IMR-90 (cell line): ENCODE measurements at regions not wholly inside any gene's neighbourhood (a gene's known extent, or its start where the extent isn't known, plus 50 kb on each side); places are given as distances from the start of the nearest gene placed in this dataset.

Experiments
- ATAC-seq: fragments of 200-7000 bp; cut with Tn5 transposase; 2 replicates; pipeline ENCODE4 v1.9.1; 2020; ENCODE audit warnings: low read depth, mild to moderate bottlenecking, moderate library complexity
- BruUV-seq: library from RNA; stranded (reverse); fragments of 400-500 nt; replicated peaks from 2 replicates; lab custom pipeline; 2021; lab: Mats Ljungman, UMichigan
- CTCF ChIA-PET: fragments of 300-600 bp; formaldehyde crosslinking; extraction: SDS; loops from one replicate; lab custom pipeline; 2021; ENCODE audit warnings: antibody characterized with exemption; lab: Yijun Ruan, JAX
- POLR2A ChIA-PET: fragments of 300-600 bp; sonication (Branson Sonifier 250); formaldehyde crosslinking; loops from one replicate; lab custom pipeline; 2022; ENCODE audit warnings: antibody characterized with exemption; ENCODE audit not compliant: unreplicated experiment; lab: Charles Lee
- DNase-seq: peaks from one replicate; pipeline ENCODE4 v3.0.0; 2013
- H2AFZ ChIP-seq: replicated peaks from 2 replicates; pipeline ENCODE3; 2013; ENCODE audit warnings: low read length, mild to moderate bottlenecking; ENCODE audit not compliant: poor library complexity
- H2AK5ac ChIP-seq: 2 replicates; pipeline ENCODE4 v1.6.1; 2013; ENCODE audit warnings: low read depth, low read length, inconsistent platforms
- H2AK9ac ChIP-seq: replicated peaks from 2 replicates; pipeline ENCODE3; 2013; ENCODE audit warnings: mild to moderate bottlenecking, low read depth, low read length, moderate library complexity; ENCODE audit not compliant: poor library complexity
- H2BK120ac ChIP-seq: 2 replicates; pipeline ENCODE4 v1.6.1; 2013; ENCODE audit warnings: low read depth, low read length, inconsistent platforms
- H2BK15ac ChIP-seq: 3 replicates; pipeline ENCODE4 v1.6.1; 2013; ENCODE audit warnings: low read depth, low read length, inconsistent platforms
- H2BK20ac ChIP-seq: 2 replicates; pipeline ENCODE4 v1.6.1; 2013; ENCODE audit warnings: low read depth, mild to moderate bottlenecking, inconsistent platforms, low read length, moderate library complexity
- H2BK5ac ChIP-seq: 2 replicates; pipeline ENCODE4 v1.6.1; 2013; ENCODE audit warnings: mild to moderate bottlenecking, low read depth, low read length, inconsistent platforms; ENCODE audit not compliant: poor library complexity, severe bottlenecking
- H3K14ac ChIP-seq: replicated peaks from 2 replicates; pipeline ENCODE4 v1.6.1; 2013; ENCODE audit warnings: low read depth, low read length, inconsistent platforms
- H3K18ac ChIP-seq: 2 replicates; pipeline ENCODE4 v1.6.1; 2013; ENCODE audit warnings: low read depth, low read length, control low read depth
- H3K23ac ChIP-seq: 2 replicates; pipeline ENCODE4 v1.6.1; 2013; ENCODE audit warnings: low read depth, low read length, inconsistent platforms
- H3K27ac ChIP-seq: 2 replicates; pipeline ENCODE4 v1.5.1; 2013; ENCODE audit warnings: mild to moderate bottlenecking, control low read depth, low read length; ENCODE audit not compliant: insufficient read depth
- H3K27me3 ChIP-seq: 2 replicates; pipeline ENCODE4 v1.6.1; 2013; ENCODE audit warnings: low read length; ENCODE audit not compliant: control insufficient read depth, insufficient read depth
- H3K36me3 ChIP-seq: 2 replicates; pipeline ENCODE4 v1.6.1; 2013; ENCODE audit warnings: low read length, mixed read lengths; ENCODE audit not compliant: control insufficient read depth, insufficient read depth
- H3K4ac ChIP-seq: 2 replicates; pipeline ENCODE4 v1.6.1; 2013; ENCODE audit warnings: low read depth, low read length, inconsistent platforms
- H3K4me1 ChIP-seq: 2 replicates; pipeline ENCODE4 v1.6.1; 2013; ENCODE audit warnings: low read length, mixed read lengths; ENCODE audit not compliant: control insufficient read depth, insufficient read depth
- H3K4me2 ChIP-seq: 2 replicates; pipeline ENCODE4 v1.6.1; 2013; ENCODE audit warnings: low read depth, mild to moderate bottlenecking, control low read depth, low read length, moderate library complexity
- H3K4me3 ChIP-seq: 2 replicates; pipeline ENCODE4 v1.5.1; 2013; ENCODE audit warnings: low read depth, mild to moderate bottlenecking, control low read depth, low read length, moderate library complexity; ENCODE audit not compliant: insufficient read depth
- H3K56ac ChIP-seq: 2 replicates; pipeline ENCODE4 v1.6.1; 2013; ENCODE audit warnings: low read length, inconsistent platforms; ENCODE audit not compliant: insufficient read depth; ENCODE audit errors: extremely low read depth
- H3K79me1 ChIP-seq, 2 experiments: 2 replicates each; pipeline ENCODE4 v1.6.1; 2013; ENCODE audit warnings: low read length in 2 of 2, inconsistent platforms in 1 of 2, low read depth in 1 of 2
- H3K9ac ChIP-seq: 2 replicates; pipeline ENCODE4 v1.6.1; 2013; ENCODE audit warnings: low read depth, low read length, control low read depth
- H3K9me1 ChIP-seq: 2 replicates; pipeline ENCODE4 v1.6.1; 2013; ENCODE audit warnings: low read length, inconsistent platforms; ENCODE audit not compliant: insufficient read depth
- H3K9me3 ChIP-seq: 2 replicates; pipeline ENCODE4 v1.6.1; 2013; ENCODE audit warnings: low read length; ENCODE audit not compliant: control insufficient read depth, insufficient read depth
- H4K20me1 ChIP-seq: 2 replicates; pipeline ENCODE4 v1.6.1; 2013; ENCODE audit warnings: low read length, inconsistent platforms; ENCODE audit not compliant: insufficient read depth
- H4K5ac ChIP-seq: 2 replicates; pipeline ENCODE4 v1.6.1; 2013; ENCODE audit warnings: mild to moderate bottlenecking, low read depth, low read length, control low read depth
- H4K8ac ChIP-seq, 2 experiments: 2 replicates each; pipeline ENCODE4 v1.6.1; 2013; ENCODE audit warnings: low read depth in 2 of 2, low read length in 2 of 2, control low read depth in 1 of 2, inconsistent platforms in 1 of 2
- H4K91ac ChIP-seq: 2 replicates; pipeline ENCODE4 v1.6.1; 2013; ENCODE audit warnings: low read depth, low read length, inconsistent platforms; ENCODE audit not compliant: insufficient read depth
- ELK1 ChIP-seq: fragments of 150-350 bp; IDR thresholded peaks from 2 replicates; pipeline ENCODE4 v1.6.1; 2016; ENCODE audit warnings: low read depth, mild to moderate bottlenecking, low read length, moderate library complexity, borderline replicate concordance
- MAFK ChIP-seq: IDR thresholded peaks from 2 replicates; pipeline ENCODE4 v1.6.1; 2012; ENCODE audit warnings: low read depth, low read length, improper control_type of control experiment
- MAZ ChIP-seq: IDR thresholded peaks from 2 replicates; pipeline ENCODE4 v1.6.1; 2012; ENCODE audit warnings: low read depth, mild to moderate bottlenecking, low read length, improper control_type of control experiment, moderate library complexity, borderline replicate concordance
- RAD21 ChIP-seq: IDR thresholded peaks from 2 replicates; pipeline ENCODE4 v1.6.1; 2012; ENCODE audit warnings: low read length, improper control_type of control experiment
- RCOR1 ChIP-seq: IDR thresholded peaks from 2 replicates; pipeline ENCODE4 v1.6.1; 2012; ENCODE audit warnings: mild to moderate bottlenecking, low read length, improper control_type of control experiment; ENCODE audit not compliant: insufficient replicate concordance
- USF2 ChIP-seq: fragments of 150-350 bp; IDR thresholded peaks from 2 replicates; pipeline ENCODE4 v1.6.1; 2017; ENCODE audit warnings: mild to moderate bottlenecking, antibody characterized with exemption, low read length, low read depth
- WGBS, 2 experiments: methylation state at CpG; one replicate each; pipeline versions ENCODE4 v1.1.5 to v1.1.7; 2013; ENCODE audit warnings: missing lambda C conversion rate in 2 of 2; ENCODE audit not compliant: insufficient read length in 1 of 2; ENCODE audit errors: extremely low coverage in 2 of 2; 5-methylcytosine and 5-hydroxymethylcytosine counted together
- dilution Hi-C: fragments of 300-500 bp; cut with HindIII; formaldehyde crosslinking; loops from one replicate; pipeline ENCODE4 v1.14.3; 2018; ENCODE audit warnings: low sequenced_read_pairs; ENCODE audit not compliant: unreplicated experiment
- in situ Hi-C: fragments of 300-500 bp; cut with MboI; formaldehyde crosslinking; loops from 3 replicates; pipeline ENCODE4 v1.14.3; 2019; ENCODE audit warnings: low sequenced_read_pairs, inconsistent platforms, mixed read lengths
- intact Hi-C: fragments of 100-400 bp; cut with micrococcal nuclease; formaldehyde crosslinking; loops from 2 replicates; pipeline ENCODE4 v1.10.0; 2022

GRCh38 chr13:107005577-107005976 is 437.6 kb upstream of the ARGLU1 start:
- ATAC-seq (no peak), DNase-seq (no peak)
- H3K23ac ChIP-seq = no peak overlapping the region
- H3K18ac ChIP-seq = no peak overlapping the region
- no peaks in the 10 kb centered on the region for H3K27me3 ChIP-seq
- H3K4me1 ChIP-seq = 0 out of 2 replicates have a peak, but pooled peaks cover 2% of the 10 kb centered on the region
- dilution Hi-C loops = no loop called here
- H2BK20ac ChIP-seq = no peak overlapping the region
- H4K91ac ChIP-seq = no peak overlapping the region
- no peak overlapping the region for H2BK15ac ChIP-seq
- no TSS peak for BruUV-seq
- H4K20me1 ChIP-seq = no peaks in the 10 kb centered on the region
- TF ChIP-seq RAD21 = no peak
- no peak for TF ChIP-seq USF2
- no peak for TF ChIP-seq MAFK
- no peak for TF ChIP-seq RCOR1
- no peak for TF ChIP-seq MAZ
- TF ChIP-seq ELK1 = no peak
- no peaks in the 10 kb centered on the region for H3K9me3 ChIP-seq
- no peak overlapping the region for H2BK120ac ChIP-seq
- no peak overlapping the region for H2AK5ac ChIP-seq
- ChIA-PET CTCF (no interaction called here), POLR2A (no interaction called here)
- H3K4me2 ChIP-seq = no peak overlapping the region
- 71% methylated on average over 1 of the region's 4 CpGs; no CpG with 5 or more reads in 1 of the 2 experiments for WGBS, 2 experiments
- in situ Hi-C loops = no loop called here
- no peak overlapping the region for H3K4ac ChIP-seq
- no peak overlapping the region for H3K4me3 ChIP-seq
- H3K27ac ChIP-seq = no peak overlapping the region
- no peak overlapping the region for H4K5ac ChIP-seq
- intact Hi-C loops = no loop called here
- H2AFZ ChIP-seq = no peak overlapping the region
- no peaks in the 10 kb centered on the region for H3K79me1 ChIP-seq
- H3K9ac ChIP-seq = no peak overlapping the region
- H3K56ac ChIP-seq = no peak overlapping the region
- H2BK5ac ChIP-seq = no peak overlapping the region
- H3K14ac ChIP-seq = no peak overlapping the region
- no peaks in the 10 kb centered on the region for H3K9me1 ChIP-seq
- no peak overlapping the region for H4K8ac ChIP-seq
- no peaks in the 10 kb centered on the region for H3K36me3 ChIP-seq
- no peak overlapping the region for H2AK9ac ChIP-seq
